ENCODE measurements at regions not wholly inside any gene's neighbourhood (a gene's known extent, or its start where the extent isn't known, plus 50 kb on each side); places are given as distances from the start of the nearest gene placed in this dataset.

- TF ChIP-seq EZH2 (IDR thresholded peaks at IDR 0.05; ENCODE audit: borderline replicate concordance, insufficient read depth, low read length, poor library complexity, severe bottlenecking), result no peak
- TF ChIP-seq CTCF (IDR thresholded peaks at IDR 0.05; ENCODE audit: poor library complexity, severe bottlenecking), result no peak
- no peak for TF ChIP-seq EP300 (conservative IDR thresholded peaks at IDR 0.05; ENCODE audit: poor library complexity, severe bottlenecking)
- TF ChIP-seq REST (IDR thresholded peaks at IDR 0.05; ENCODE audit: borderline replicate concordance), result no peak
These were observed 67.5 kb downstream of the RTL9 start for GRCh38 chrX:110426155-110426504.

All from neural cell (in vitro differentiated cells).